Parathyroid adenoma (tissue), 2 donors: ENCODE measurements at regions not wholly inside any gene's neighbourhood (a gene's known extent, or its start where the extent isn't known, plus 50 kb on each side); places are given as distances from the start of the nearest gene placed in this dataset.

Experiments
- H2AFZ ChIP-seq: fragments of 300-600 bp; sonication (generic); one replicate; pipeline ENCODE4 v1.7.0; 2017; ENCODE audit warnings: antibody characterized with exemption, mild to moderate bottlenecking
- H3K27ac ChIP-seq: fragments of 300-600 bp; sonication (generic); one replicate; pipeline ENCODE4 v1.7.0; 2017
- H3K27me3 ChIP-seq: fragments of 300-600 bp; sonication (generic); one replicate; pipeline ENCODE4 v1.7.0; 2017; ENCODE audit warnings: low read length; ENCODE audit not compliant: control insufficient read depth, insufficient read depth
- H3K36me3 ChIP-seq: fragments of 300-600 bp; sonication (generic); one replicate; pipeline ENCODE4 v1.7.0; 2017; ENCODE audit warnings: low read length; ENCODE audit not compliant: control insufficient read depth, insufficient read depth
- H3K4me1 ChIP-seq: fragments of 300-600 bp; sonication (generic); one replicate; pipeline ENCODE4 v1.7.0; 2017; ENCODE audit warnings: control low read depth
- H3K4me2 ChIP-seq: fragments of 300-600 bp; sonication (generic); one replicate; pipeline ENCODE4 v1.7.0; 2017; ENCODE audit warnings: low read length
- H3K4me3 ChIP-seq: fragments of 300-600 bp; sonication (generic); one replicate; pipeline ENCODE4 v1.7.0; 2017; ENCODE audit warnings: low read depth, low read length
- H3K79me2 ChIP-seq: fragments of 300-600 bp; sonication (generic); one replicate; pipeline ENCODE4 v1.7.0; 2017; ENCODE audit warnings: control low read depth
- H3K9ac ChIP-seq: fragments of 300-600 bp; sonication (generic); one replicate; pipeline ENCODE4 v1.7.0; 2017; ENCODE audit warnings: mild to moderate bottlenecking
- H3K9me3 ChIP-seq: fragments of 300-600 bp; sonication (generic); one replicate; pipeline ENCODE4 v1.7.0; 2017; ENCODE audit warnings: low read length; ENCODE audit not compliant: control insufficient read depth
- TF ChIP-seq, protein P1 (sequence below): fragments of 300-600 bp; sonication (generic); IDR thresholded peaks from one replicate; pipeline ENCODE4 v1.7.0; 2017; ENCODE audit warnings: antibody characterized with exemption, mild to moderate bottlenecking
- donor health status: primary hyperparathyroidism.

DNA sequence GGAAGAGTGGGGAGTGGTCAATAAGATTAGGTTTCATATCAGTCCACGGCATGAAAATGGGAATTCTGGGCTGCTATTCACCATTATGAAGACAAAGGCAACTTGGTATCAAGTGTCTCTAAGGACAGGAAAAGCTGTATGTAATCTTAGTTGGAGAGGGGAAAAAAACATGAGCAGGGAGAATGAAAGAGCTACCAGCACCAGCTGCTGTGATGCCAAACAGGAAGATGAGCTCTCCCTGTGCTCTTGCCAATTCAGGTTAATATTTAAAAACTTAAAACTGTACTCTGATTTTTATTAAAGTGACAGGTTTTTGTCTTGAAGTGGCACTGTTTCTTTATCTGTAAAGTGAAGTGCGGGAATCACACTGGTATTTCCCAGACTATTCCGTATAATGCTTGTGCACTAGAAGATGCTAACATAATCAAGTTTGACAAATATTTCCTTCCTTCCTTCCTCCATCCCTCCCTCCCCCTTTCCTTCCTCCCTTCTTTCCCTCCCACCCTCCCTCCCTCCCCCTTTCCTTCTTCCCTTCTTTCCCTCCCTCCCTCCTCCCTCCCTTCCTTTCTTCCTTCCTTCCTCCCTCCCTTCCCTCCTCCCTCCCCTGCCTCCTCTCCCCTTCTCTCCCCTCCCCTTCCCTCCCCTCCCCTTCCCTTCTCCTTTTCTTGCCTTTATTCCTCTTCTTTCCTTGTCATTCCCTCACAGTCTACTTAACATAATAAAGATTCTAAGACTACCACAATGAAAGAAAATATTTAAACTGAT is 1383.0 kb upstream of the C9orf72 start:
- Histone ChIP-seq H3K79me2 (no peaks in the 10 kb centered on the region), H3K4me3 (no peak overlapping the region), H3K27ac (no peak overlapping the region), H2AFZ (no peak overlapping the region), H3K36me3 (no peaks in the 10 kb centered on the region), H3K9me3 (no peaks in the 10 kb centered on the region), H3K27me3 (no peaks in the 10 kb centered on the region), H3K4me2 (no peak overlapping the region), H3K4me1 (no peaks in the 10 kb centered on the region), H3K9ac (no peak overlapping the region)
- TF ChIP-seq, protein P1, sequence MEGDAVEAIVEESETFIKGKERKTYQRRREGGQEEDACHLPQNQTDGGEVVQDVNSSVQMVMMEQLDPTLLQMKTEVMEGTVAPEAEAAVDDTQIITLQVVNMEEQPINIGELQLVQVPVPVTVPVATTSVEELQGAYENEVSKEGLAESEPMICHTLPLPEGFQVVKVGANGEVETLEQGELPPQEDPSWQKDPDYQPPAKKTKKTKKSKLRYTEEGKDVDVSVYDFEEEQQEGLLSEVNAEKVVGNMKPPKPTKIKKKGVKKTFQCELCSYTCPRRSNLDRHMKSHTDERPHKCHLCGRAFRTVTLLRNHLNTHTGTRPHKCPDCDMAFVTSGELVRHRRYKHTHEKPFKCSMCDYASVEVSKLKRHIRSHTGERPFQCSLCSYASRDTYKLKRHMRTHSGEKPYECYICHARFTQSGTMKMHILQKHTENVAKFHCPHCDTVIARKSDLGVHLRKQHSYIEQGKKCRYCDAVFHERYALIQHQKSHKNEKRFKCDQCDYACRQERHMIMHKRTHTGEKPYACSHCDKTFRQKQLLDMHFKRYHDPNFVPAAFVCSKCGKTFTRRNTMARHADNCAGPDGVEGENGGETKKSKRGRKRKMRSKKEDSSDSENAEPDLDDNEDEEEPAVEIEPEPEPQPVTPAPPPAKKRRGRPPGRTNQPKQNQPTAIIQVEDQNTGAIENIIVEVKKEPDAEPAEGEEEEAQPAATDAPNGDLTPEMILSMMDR: no peak

GRCh38 chr9:28960602-28961001 is 1387.3 kb upstream of the C9orf72 start:
- no peak overlapping the region for H3K4me2 ChIP-seq
- H3K27ac ChIP-seq: no peak overlapping the region
- H3K4me3 ChIP-seq: no peak overlapping the region
- no peaks in the 10 kb centered on the region for H3K9me3 ChIP-seq
- H2AFZ ChIP-seq: no peak overlapping the region
- H3K79me2 ChIP-seq: no peaks in the 10 kb centered on the region
- H3K27me3 ChIP-seq: no peaks in the 10 kb centered on the region
- H3K36me3 ChIP-seq: no peaks in the 10 kb centered on the region
- TF ChIP-seq, protein P1: no peak
- no peaks in the 10 kb centered on the region for H3K4me1 ChIP-seq
- no peak overlapping the region for H3K9ac ChIP-seq

DNA sequence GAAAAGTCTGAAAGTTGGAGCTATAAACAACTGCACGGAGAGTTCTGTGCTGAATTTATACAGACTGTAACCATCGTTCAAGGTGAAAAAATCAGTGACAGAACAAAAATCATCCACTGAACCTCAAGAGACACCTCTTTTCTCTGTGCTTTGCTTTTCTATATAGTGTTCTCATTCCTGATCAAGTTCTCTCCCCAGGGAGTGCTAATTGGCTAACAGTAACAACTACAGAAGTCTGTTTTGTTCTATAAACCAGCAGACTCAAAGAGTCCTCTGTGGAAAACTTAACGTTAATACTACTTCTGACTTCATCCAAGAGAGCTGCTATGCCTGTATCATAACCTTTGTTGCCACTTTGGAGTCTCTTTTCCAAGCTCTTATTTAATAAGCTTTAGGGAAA is 1388.3 kb upstream of the C9orf72 start:
- no peaks in the 10 kb centered on the region for H3K27me3 ChIP-seq
- no peaks in the 10 kb centered on the region for H3K36me3 ChIP-seq
- no peak overlapping the region for H3K4me3 ChIP-seq
- H3K9me3 ChIP-seq: no peaks in the 10 kb centered on the region
- no peak overlapping the region for H3K9ac ChIP-seq
- H2AFZ ChIP-seq: no peak overlapping the region
- H3K27ac ChIP-seq: no peak overlapping the region
- no peaks in the 10 kb centered on the region for H3K79me2 ChIP-seq
- no peaks in the 10 kb centered on the region for H3K4me1 ChIP-seq
- TF ChIP-seq, protein P1: no peak
- no peak overlapping the region for H3K4me2 ChIP-seq

DNA sequence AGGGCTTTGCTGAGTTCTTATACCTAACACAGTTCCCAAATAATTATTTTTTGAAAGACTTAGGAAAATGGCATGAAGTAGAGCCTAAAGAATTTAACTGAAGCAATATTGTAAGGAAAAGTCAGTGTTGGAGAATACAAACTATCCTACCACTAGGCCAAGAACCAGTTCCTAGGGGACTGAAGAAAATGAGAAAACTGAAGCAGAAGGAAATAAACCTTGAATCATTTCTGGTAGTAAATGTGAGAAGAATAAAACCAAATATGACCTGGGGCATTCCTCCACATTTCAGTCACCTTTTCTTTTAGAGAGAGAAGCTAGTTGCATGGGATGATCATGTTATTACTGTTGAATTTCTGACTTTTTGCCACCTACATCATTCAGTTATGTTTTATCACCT is 1393.9 kb upstream of the C9orf72 start:
- H3K27me3 ChIP-seq: no peaks in the 10 kb centered on the region
- H3K4me2 ChIP-seq: no peak overlapping the region
- TF ChIP-seq, protein P1: no peak
- no peak overlapping the region for H2AFZ ChIP-seq
- H3K9ac ChIP-seq: no peak overlapping the region
- H3K4me3 ChIP-seq: no peak overlapping the region
- no peaks in the 10 kb centered on the region for H3K79me2 ChIP-seq
- H3K9me3 ChIP-seq: no peaks in the 10 kb centered on the region
- no peaks in the 10 kb centered on the region for H3K36me3 ChIP-seq
- H3K4me1 ChIP-seq: no peaks in the 10 kb centered on the region
- H3K27ac ChIP-seq: no peak overlapping the region

- H2AFZ ChIP-seq: no peak overlapping the region
- H3K4me1 ChIP-seq: no peaks in the 10 kb centered on the region
- H3K4me3 ChIP-seq: no peak overlapping the region
- no peak overlapping the region for H3K4me2 ChIP-seq
- no peaks in the 10 kb centered on the region for H3K9me3 ChIP-seq
- H3K27me3 ChIP-seq: no peaks in the 10 kb centered on the region
- H3K79me2 ChIP-seq: no peaks in the 10 kb centered on the region
- H3K9ac ChIP-seq: no peak overlapping the region
- TF ChIP-seq, protein P1: no peak
- no peaks in the 10 kb centered on the region for H3K36me3 ChIP-seq
- no peak overlapping the region for H3K27ac ChIP-seq
Measured at GRCh38 chr9:28970241-28970654, 1397.0 kb upstream of the C9orf72 start.
